Endodermal cell (in vitro differentiated cells): ENCODE measurements at regions not wholly inside any gene's neighbourhood (a gene's known extent, or its start where the extent isn't known, plus 50 kb on each side); places are given as distances from the start of the nearest gene placed in this dataset.

ENCODE experiments used
- DNase-seq: peaks from one replicate; pipeline ENCODE4 v3.0.0-alpha.2; 2017
- H3K27ac ChIP-seq: 2 replicates; pipeline ENCODE4 v1.5.1; 2013; ENCODE audit warnings: mild to moderate bottlenecking, low read depth, low read length, moderate library complexity
- H3K27me3 ChIP-seq: 2 replicates; pipeline ENCODE4 v1.6.1; 2013; ENCODE audit warnings: mild to moderate bottlenecking, low read length, moderate library complexity; ENCODE audit not compliant: insufficient read depth, control insufficient read depth, poor library complexity, severe bottlenecking
- H3K36me3 ChIP-seq: 2 replicates; pipeline ENCODE4 v1.7.0; 2013; ENCODE audit warnings: mild to moderate bottlenecking, low read length, moderate library complexity; ENCODE audit not compliant: control insufficient read depth, insufficient read depth
- H3K4me1 ChIP-seq: one replicate; pipeline ENCODE4 v1.7.0; 2013; ENCODE audit warnings: low read length; ENCODE audit not compliant: control insufficient read depth, insufficient read depth
- H3K4me3 ChIP-seq: 2 replicates; pipeline ENCODE4 v1.5.1; 2013; ENCODE audit warnings: mild to moderate bottlenecking, low read length, moderate library complexity
- H3K9ac ChIP-seq: 2 replicates; pipeline ENCODE4 v1.6.1; 2013; ENCODE audit warnings: mild to moderate bottlenecking, low read length, moderate library complexity; ENCODE audit not compliant: poor library complexity, severe bottlenecking; ENCODE audit errors: extremely low read depth
- H3K9me3 ChIP-seq: 2 replicates; pipeline ENCODE4 v1.6.1; 2013; ENCODE audit warnings: mild to moderate bottlenecking, low read length, moderate library complexity; ENCODE audit not compliant: control insufficient read depth
- H3K27ac Mint-ChIP-seq: 2 replicates; pipeline ENCODE4 v1.8.0; 2020; ENCODE audit warnings: mixed read lengths
- H3K27me3 Mint-ChIP-seq: 2 replicates; pipeline ENCODE4 v1.8.0; 2021; ENCODE audit warnings: mild to moderate bottlenecking, mixed read lengths; ENCODE audit not compliant: insufficient read depth
- H3K36me3 Mint-ChIP-seq: 2 replicates; pipeline ENCODE4 v1.8.0; 2020; ENCODE audit warnings: low read depth, mixed read lengths
- H3K4me1 Mint-ChIP-seq: 2 replicates; pipeline ENCODE4 v1.8.0; 2020; ENCODE audit warnings: mixed read lengths
- H3K4me3 Mint-ChIP-seq: 2 replicates; pipeline ENCODE4 v1.8.0; 2020; ENCODE audit warnings: mild to moderate bottlenecking, moderate library complexity, mixed read lengths
- H3K9me3 Mint-ChIP-seq: 2 replicates; pipeline ENCODE4 v1.8.0; 2020; ENCODE audit warnings: mild to moderate bottlenecking, mixed read lengths
- CTCF ChIP-seq: fragments of 200-600 bp; sonication (generic); conservative IDR thresholded peaks from 2 replicates; pipeline ENCODE4 v1.5.0; 2021; ENCODE audit warnings: antibody characterized with exemption, mild to moderate bottlenecking
- WGBS, 2 experiments: methylation state at CpG; one replicate each; pipeline versions ENCODE4 v1.1.5 to v1.1.7; 2013; ENCODE audit warnings: missing lambda C conversion rate in 2 of 2, mixed read lengths in 1 of 2; ENCODE audit not compliant: insufficient coverage in 1 of 2, insufficient read length in 1 of 2; 5-methylcytosine and 5-hydroxymethylcytosine counted together

GRCh38 chr3:105170423-105170822 is 196.3 kb upstream of the ALCAM start:
- no peaks in the 10 kb centered on the region for H3K27me3 ChIP-seq
- no peak for DNase-seq
- TF ChIP-seq CTCF: no peak
- H3K36me3 ChIP-seq: no peaks in the 10 kb centered on the region
- no peaks in the 10 kb centered on the region for H3K4me1 ChIP-seq
- Mint-ChIP-seq H3K36me3 (no peaks in the 10 kb centered on the region), H3K27me3 (no peaks in the 10 kb centered on the region), H3K4me3 (no peak overlapping the region), H3K4me1 (no peaks in the 10 kb centered on the region), H3K9me3 (no peaks in the 10 kb centered on the region), H3K27ac (no peak overlapping the region)
- no peak overlapping the region for H3K4me3 ChIP-seq
- no peaks in the 10 kb centered on the region for H3K9me3 ChIP-seq
- no peak overlapping the region for H3K27ac ChIP-seq
- H3K9ac ChIP-seq: no peak overlapping the region

- 91 to 100% methylated on average over 1 to 4 of the region's 4 CpGs for WGBS, 2 experiments
- Mint-ChIP-seq H3K27me3 (no peaks in the 10 kb centered on the region), H3K9me3 (no peaks in the 10 kb centered on the region), H3K4me3 (no peak overlapping the region), H3K36me3 (no peaks in the 10 kb centered on the region), H3K27ac (no peak overlapping the region), H3K4me1 (no peaks in the 10 kb centered on the region)
- H3K27me3 ChIP-seq: no peaks in the 10 kb centered on the region
- TF ChIP-seq CTCF: no peak
- H3K36me3 ChIP-seq: no peaks in the 10 kb centered on the region
- no peak for DNase-seq
- H3K9me3 ChIP-seq: no peaks in the 10 kb centered on the region
- H3K4me1 ChIP-seq: no peaks in the 10 kb centered on the region
- no peak overlapping the region for H3K9ac ChIP-seq
- H3K27ac ChIP-seq: no peak overlapping the region
- no peak overlapping the region for H3K4me3 ChIP-seq
Observed at GRCh38 chr3:105174017-105174615, 192.6 kb upstream of the ALCAM start.

GRCh38 chr3:105177576-105177975 is 189.1 kb upstream of the ALCAM start:
- TF ChIP-seq CTCF: no peak
- no peak overlapping the region for H3K4me3 Mint-ChIP-seq
- no peak overlapping the region for H3K9ac ChIP-seq
- H3K9me3 Mint-ChIP-seq: no peaks in the 10 kb centered on the region
- no peak overlapping the region for H3K27ac ChIP-seq
- no peak for DNase-seq
- no peak overlapping the region for H3K27ac Mint-ChIP-seq
- H3K27me3 ChIP-seq: no peaks in the 10 kb centered on the region
- H3K4me3 ChIP-seq: no peak overlapping the region
- no peaks in the 10 kb centered on the region for H3K36me3 ChIP-seq
- H3K4me1 Mint-ChIP-seq: no peaks in the 10 kb centered on the region
- no peaks in the 10 kb centered on the region for H3K9me3 ChIP-seq
- H3K4me1 ChIP-seq: no peaks in the 10 kb centered on the region
- no peaks in the 10 kb centered on the region for H3K27me3 Mint-ChIP-seq
- no peaks in the 10 kb centered on the region for H3K36me3 Mint-ChIP-seq
- 96% methylated on average over 2 of the region's 2 CpGs; no CpG with 5 or more reads in 1 of the 2 experiments for WGBS, 2 experiments
